OCI-LY3 (cell line): ENCODE measurements at regions not wholly inside any gene's neighbourhood (a gene's known extent, or its start where the extent isn't known, plus 50 kb on each side); places are given as distances from the start of the nearest gene placed in this dataset.
"Not testable (repeated sequence)": the region's sequence is repeated elsewhere in the genome, so short reads cannot be mapped to it uniquely, and the experiment has no call there.

Experiments
- H2AFZ ChIP-seq: fragments of 200-600, 300-600 bp; shearing (Covaris generic); 2 replicates; pipeline ENCODE4 v1.6.0; 2014; ENCODE audit warnings: antibody characterized with exemption, low read depth, low read length
- H3K27ac ChIP-seq: fragments of 200-600, 300-600 bp; sonication (generic); 2 replicates; pipeline ENCODE4 v1.5.1; 2014; ENCODE audit warnings: mild to moderate bottlenecking, low read length, moderate library complexity, mixed read lengths
- H3K27me3 ChIP-seq: fragments of 200-600, 300-600 bp; sonication (generic); 2 replicates; pipeline ENCODE4 v1.6.1; 2014; ENCODE audit warnings: low read depth, low read length, mixed read lengths
- H3K36me3 ChIP-seq: fragments of 200-600, 300-600 bp; sonication (generic); replicated peaks from 2 replicates; pipeline ENCODE3; 2014; ENCODE audit warnings: low read depth, low read length, mixed read lengths
- H3K4me1 ChIP-seq: fragments of 300-600, 200-600 bp; sonication (generic); 2 replicates; pipeline ENCODE4 v1.6.1; 2014; ENCODE audit warnings: low read length, mixed read lengths
- H3K4me2 ChIP-seq: fragments of 200-600, 300-600 bp; sonication (generic); 2 replicates; pipeline ENCODE4 v1.6.1; 2014; ENCODE audit warnings: low read length, mixed read lengths
- H3K4me3 ChIP-seq: fragments of 300-600, 200-600 bp; sonication (generic); 2 replicates; pipeline ENCODE4 v1.5.1; 2014; ENCODE audit warnings: antibody characterized with exemption, mild to moderate bottlenecking, low read length, moderate library complexity
- H3K79me2 ChIP-seq: fragments of 300-600, 200-600 bp; shearing (Covaris generic); 2 replicates; pipeline ENCODE4 v1.6.1; 2014; ENCODE audit warnings: mild to moderate bottlenecking, low read length, mixed read lengths
- H3K9ac ChIP-seq: fragments of 300-600, 200-600 bp; shearing (Covaris generic); 2 replicates; pipeline ENCODE4 v1.6.0; 2014; ENCODE audit warnings: mild to moderate bottlenecking, low read length, moderate library complexity
- H3K9me3 ChIP-seq: fragments of 200-600, 300-600 bp; shearing (Covaris generic); 2 replicates; pipeline ENCODE4 v1.6.1; 2014; ENCODE audit warnings: low read length, mixed read lengths; ENCODE audit not compliant: insufficient read depth
- H4K20me1 ChIP-seq: fragments of 200-600, 300-600 bp; sonication (generic); 2 replicates; pipeline ENCODE4 v1.6.1; 2016; ENCODE audit warnings: low read length, mixed read lengths; ENCODE audit not compliant: insufficient read depth

DNA sequence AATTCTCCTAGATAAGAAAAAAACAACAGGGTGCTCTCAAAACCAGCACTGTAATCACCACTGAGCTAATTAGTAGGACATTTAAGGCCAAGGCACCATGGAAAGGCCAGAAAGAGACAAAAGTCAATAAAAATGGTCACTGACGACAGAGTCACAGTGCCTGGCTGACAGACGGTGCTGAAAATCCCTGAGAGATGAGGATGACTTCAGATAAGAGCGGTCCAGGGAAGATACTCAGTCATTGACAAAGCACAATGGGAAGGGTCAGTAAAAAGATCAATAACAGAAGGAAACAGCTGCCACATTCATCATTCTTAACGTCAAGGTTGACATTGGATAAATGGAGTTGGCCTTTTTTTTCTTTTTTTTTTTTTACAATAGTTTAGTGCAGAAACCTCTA, 261.0 kb downstream of the SPATA31A1 start:
- H3K9me3 ChIP-seq, H4K20me1 ChIP-seq, H3K27ac ChIP-seq, H3K36me3 ChIP-seq, H3K9ac ChIP-seq, H3K4me1 ChIP-seq, H3K27me3 ChIP-seq, H2AFZ ChIP-seq, H3K79me2 ChIP-seq, H3K4me2 ChIP-seq, H3K4me3 ChIP-seq: not testable (repeated sequence)

DNA sequence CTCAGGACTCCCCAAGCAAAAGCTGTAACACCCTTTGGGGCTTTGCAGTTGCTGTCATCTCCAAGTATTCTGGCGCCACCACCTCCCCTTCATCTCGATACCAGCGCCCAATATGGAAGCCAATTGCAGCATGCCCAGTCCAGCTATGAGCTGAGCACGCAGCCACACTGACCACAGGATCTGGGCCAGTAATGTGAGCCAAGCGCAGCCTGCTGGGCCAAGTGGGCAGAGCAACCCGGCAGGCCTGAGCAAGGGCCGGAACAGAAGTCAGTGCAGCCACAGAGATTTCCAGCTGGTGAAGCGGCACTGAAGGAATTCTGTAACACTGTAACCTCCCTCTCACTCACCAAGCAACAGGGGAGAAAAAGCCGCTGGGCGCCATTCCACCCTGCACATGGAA, 268.6 kb downstream of the SPATA31A1 start:
- not testable (repeated sequence) for H3K4me3 ChIP-seq, H3K79me2 ChIP-seq, H3K27me3 ChIP-seq, H3K27ac ChIP-seq, H3K9ac ChIP-seq, H3K4me1 ChIP-seq, H4K20me1 ChIP-seq, H3K9me3 ChIP-seq, H3K36me3 ChIP-seq, H3K4me2 ChIP-seq, H2AFZ ChIP-seq

DNA sequence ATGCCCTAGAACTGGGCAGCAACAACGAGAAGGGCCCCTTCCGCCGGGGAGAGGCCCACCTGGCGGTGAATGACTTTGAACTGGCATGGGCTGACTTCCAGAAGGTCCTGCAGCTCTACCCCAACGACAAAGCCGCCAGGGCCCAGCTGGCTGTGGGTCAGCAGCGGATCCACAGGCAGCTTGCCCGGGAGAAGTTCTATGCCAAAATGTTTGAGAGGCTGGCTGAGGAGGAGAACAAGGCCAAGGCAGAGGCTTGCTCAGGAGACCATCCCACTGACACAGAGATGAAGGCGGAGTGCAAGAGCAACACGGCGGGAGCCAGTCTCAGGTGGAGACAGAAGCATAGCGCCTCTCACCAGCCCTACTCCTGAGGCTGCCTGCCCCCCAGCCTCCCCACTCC, 276.6 kb downstream of the SPATA31A1 start:
- not testable (repeated sequence) for H3K4me1 ChIP-seq, H4K20me1 ChIP-seq, H3K9ac ChIP-seq, H3K79me2 ChIP-seq, H3K27me3 ChIP-seq, H3K4me2 ChIP-seq, H3K27ac ChIP-seq, H2AFZ ChIP-seq, H3K36me3 ChIP-seq, H3K4me3 ChIP-seq, H3K9me3 ChIP-seq

DNA sequence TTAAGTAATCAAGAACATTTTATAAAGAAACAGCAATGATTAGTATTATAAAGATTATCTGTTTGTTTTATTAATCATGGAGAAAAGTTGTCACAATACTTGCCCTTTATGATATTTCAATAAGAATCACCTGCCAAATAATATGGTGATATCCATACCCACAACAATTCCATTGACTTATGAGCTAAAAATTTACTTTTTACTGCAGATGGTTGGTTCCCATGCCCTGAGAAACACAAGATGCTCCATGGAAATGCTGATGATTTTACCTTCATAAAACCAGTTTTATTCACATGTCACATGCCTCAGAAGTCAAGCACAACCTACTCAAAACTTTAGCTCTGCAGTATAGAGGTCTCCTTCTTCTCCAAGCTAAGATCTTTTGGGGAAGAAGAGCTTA, 293.6 kb downstream of the SPATA31A1 start:
- H3K9me3 ChIP-seq, H3K79me2 ChIP-seq, H3K4me3 ChIP-seq, H3K36me3 ChIP-seq, H3K27me3 ChIP-seq, H3K9ac ChIP-seq, H3K27ac ChIP-seq, H3K4me2 ChIP-seq, H3K4me1 ChIP-seq, H2AFZ ChIP-seq, H4K20me1 ChIP-seq: not testable (repeated sequence)

DNA sequence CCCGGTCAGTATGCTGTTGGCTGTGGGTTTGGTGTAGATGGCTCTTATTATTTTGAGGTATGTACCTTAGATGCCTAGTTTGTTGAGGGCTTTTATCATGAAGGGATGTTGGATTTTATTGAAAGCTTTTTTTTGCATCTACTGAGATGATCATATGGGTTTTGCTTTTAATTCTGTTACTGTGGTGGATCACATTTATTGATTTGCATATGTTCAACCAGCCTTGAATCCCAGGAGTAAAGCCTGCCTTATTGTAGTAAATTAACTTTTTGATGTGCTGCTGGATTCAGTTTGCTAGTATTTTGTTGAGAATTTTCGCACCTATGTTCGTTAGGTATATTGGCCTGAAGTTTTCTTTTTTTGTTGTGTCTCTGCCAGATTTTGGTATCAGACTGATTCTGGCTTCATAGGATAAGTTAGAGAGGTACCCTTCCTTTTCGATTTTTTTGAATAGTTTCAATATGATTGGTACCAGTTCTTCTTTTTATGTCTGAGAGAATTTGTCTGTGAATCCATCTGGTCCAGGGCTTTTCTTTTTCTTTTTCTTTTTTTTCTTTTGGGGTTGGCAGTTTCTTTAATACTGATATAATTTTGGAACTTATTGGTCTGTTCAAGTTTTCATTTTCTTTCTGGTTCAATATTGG, 301.6 kb downstream of the SPATA31A1 start:
- H2AFZ ChIP-seq, H3K9ac ChIP-seq, H4K20me1 ChIP-seq, H3K4me3 ChIP-seq, H3K4me2 ChIP-seq, H3K27ac ChIP-seq, H3K36me3 ChIP-seq, H3K79me2 ChIP-seq, H3K27me3 ChIP-seq, H3K4me1 ChIP-seq, H3K9me3 ChIP-seq: not testable (repeated sequence)

DNA sequence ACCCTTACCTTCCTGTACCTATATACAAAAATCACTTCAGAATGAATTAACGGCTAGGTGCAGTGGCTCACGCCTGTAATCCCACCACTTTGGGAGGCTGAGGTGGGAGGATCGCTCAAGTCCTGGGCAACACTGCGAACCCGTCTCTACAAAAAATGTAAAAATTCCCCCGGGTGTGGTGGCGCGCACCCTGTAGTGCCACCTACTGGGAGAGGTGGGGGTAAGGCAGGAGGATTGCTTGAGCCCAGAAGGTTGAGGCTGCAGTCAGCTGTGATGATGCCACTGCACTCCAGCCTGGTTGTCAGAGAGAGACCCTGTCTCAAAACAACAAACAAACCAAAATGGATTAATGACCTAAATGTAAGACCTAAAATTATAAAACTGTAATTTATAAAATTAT, 307.6 kb downstream of the SPATA31A1 start:
- H3K79me2 ChIP-seq, H3K4me3 ChIP-seq, H3K36me3 ChIP-seq, H3K9ac ChIP-seq, H4K20me1 ChIP-seq, H3K27ac ChIP-seq, H3K4me1 ChIP-seq, H3K27me3 ChIP-seq, H3K9me3 ChIP-seq, H3K4me2 ChIP-seq, H2AFZ ChIP-seq: not testable (repeated sequence)

DNA sequence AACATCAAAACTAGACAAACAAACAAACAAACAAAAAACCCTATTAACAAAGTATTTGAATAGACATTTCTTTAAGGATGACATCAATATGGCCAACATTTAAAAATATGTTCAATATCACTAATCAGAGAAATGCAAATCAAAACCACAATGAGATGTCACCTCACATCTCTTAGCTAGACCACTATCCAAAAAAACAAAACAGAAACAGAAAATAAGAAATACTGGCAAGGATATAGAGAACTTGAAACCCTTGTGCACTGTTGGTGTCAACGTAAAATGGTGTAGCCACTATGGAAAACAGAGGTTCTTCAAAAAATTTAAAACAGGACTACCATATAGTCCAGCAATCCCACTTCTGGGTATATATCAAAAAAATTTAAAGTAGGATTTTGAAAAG, 308.2 kb downstream of the SPATA31A1 start:
- not testable (repeated sequence) for H3K4me1 ChIP-seq, H4K20me1 ChIP-seq, H2AFZ ChIP-seq, H3K27me3 ChIP-seq, H3K79me2 ChIP-seq, H3K36me3 ChIP-seq, H3K9ac ChIP-seq, H3K9me3 ChIP-seq, H3K4me2 ChIP-seq, H3K27ac ChIP-seq, H3K4me3 ChIP-seq

DNA sequence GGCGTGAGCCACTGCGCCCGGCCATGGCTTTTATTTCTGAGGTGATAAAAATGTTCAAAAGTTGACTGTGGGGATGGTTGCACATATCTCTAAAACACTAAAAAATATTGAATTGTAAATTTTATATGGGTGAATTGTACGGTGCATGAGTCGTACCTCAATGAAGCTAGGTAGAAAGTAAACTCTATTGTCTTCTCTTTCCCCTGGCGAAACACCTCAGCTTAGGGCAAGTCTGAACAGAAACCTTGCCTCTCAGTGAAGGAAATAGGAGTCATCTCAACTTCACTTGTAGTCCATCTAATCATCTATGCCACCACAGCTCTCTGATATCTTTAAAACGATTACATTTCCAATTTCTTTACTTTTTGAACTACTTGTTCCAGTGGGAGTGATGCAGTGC, 309.6 kb downstream of the SPATA31A1 start:
- not testable (repeated sequence) for H3K27ac ChIP-seq, H3K4me2 ChIP-seq

DNA sequence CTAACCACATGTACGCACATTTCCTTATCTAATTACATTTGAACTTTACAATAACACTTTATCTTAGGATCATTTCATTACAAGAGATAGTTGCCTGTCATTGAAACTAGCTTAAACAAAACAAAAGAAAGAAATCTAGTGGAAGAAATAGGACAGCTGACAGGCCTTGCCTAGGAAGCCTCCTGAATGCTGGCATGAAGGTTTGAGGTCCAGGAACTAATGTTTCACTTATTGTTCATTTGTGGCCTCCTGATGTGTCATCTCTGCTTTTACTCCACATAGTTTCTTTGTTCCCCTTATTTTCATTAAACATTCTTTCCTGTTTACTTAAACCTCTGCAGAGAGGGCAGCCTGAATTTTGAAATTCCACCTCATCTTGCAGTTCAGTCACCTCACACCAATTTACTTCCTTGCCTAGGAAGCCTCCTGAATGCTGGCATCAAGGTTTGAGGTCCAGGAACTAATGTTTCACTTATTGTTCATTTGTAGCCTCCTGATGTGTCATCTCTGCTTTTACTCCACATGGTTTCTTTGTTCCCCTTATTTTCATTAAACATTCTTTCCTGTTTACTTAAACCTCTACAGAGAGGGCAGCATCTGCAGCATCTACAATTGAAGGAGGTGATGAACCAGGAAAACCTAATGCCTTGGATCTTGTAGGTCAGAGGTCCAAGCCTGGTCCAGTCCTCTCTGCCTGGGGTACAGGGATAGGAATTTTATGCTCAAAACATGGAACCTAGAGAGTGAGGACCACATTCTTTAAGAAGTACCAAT, 319.2 kb downstream of the SPATA31A1 start:
- H3K9ac ChIP-seq, H3K27me3 ChIP-seq, H4K20me1 ChIP-seq, H3K4me3 ChIP-seq, H3K36me3 ChIP-seq, H3K4me1 ChIP-seq, H2AFZ ChIP-seq, H3K4me2 ChIP-seq, H3K9me3 ChIP-seq, H3K27ac ChIP-seq, H3K79me2 ChIP-seq: not testable (repeated sequence)

More for the DNA sequence above, 309.6 kb downstream of the SPATA31A1 start:
- not testable (repeated sequence) for H3K79me2 ChIP-seq, H3K27me3 ChIP-seq, H2AFZ ChIP-seq, H3K4me1 ChIP-seq, H3K36me3 ChIP-seq, H3K9ac ChIP-seq, H4K20me1 ChIP-seq, H3K4me3 ChIP-seq, H3K9me3 ChIP-seq

DNA sequence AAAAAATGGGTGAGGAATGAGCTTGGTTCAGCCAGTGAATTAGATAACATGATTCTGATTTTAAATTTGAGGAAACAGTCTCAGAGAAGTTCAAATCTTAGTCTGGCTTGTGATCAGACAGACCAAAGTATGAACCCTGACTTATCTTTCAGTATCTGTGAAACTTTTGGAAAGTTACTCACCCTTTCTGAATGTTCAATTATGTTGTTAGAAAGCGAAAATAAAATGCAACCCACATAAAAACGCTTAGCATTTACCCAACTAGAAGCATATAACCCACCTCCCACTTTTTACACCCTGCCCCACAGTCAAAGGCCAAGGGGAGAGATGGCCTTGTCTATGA, 319.7 kb downstream of the SPATA31A1 start:
- not testable (repeated sequence) for H3K36me3 ChIP-seq, H2AFZ ChIP-seq, H3K9me3 ChIP-seq, H4K20me1 ChIP-seq, H3K4me2 ChIP-seq, H3K27ac ChIP-seq, H3K27me3 ChIP-seq, H3K4me3 ChIP-seq, H3K9ac ChIP-seq, H3K79me2 ChIP-seq, H3K4me1 ChIP-seq
